NCI-H748 (cell line): ENCODE measurements at regions not wholly inside any gene's neighbourhood (a gene's known extent, or its start where the extent isn't known, plus 50 kb on each side); places are given as distances from the start of the nearest gene placed in this dataset.
"Not testable (repeated sequence)": the region's sequence is repeated elsewhere in the genome, so short reads cannot be mapped to it uniquely, and the experiment has no call there.

Experiments used
- DNase-seq: peaks from one replicate; lab custom pipeline; 2025; ENCODE audit not compliant: unreplicated experiment; lab: John Stamatoyannopoulos, UW

DNA sequence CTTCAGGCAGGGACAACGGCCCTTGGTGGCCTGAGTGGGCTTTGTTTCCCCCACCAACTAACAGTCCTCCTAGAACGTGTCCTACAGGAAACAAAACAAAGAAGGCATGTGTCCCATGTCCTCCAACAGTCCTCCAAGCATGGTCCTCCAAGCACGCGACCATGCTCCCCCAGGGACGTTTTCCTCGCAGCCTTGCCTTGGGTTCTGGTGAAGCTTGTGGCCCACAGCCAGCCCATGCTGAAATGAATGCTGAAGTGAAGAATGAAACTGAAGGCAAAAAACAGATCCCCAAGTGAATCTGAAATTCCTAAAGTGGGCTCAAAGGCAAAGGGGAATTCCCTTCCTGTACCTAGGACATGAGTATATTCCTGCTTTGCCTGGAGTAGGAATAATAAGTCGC, 176.6 kb downstream of the JCAD start:
- DNase-seq = no peak

DNA sequence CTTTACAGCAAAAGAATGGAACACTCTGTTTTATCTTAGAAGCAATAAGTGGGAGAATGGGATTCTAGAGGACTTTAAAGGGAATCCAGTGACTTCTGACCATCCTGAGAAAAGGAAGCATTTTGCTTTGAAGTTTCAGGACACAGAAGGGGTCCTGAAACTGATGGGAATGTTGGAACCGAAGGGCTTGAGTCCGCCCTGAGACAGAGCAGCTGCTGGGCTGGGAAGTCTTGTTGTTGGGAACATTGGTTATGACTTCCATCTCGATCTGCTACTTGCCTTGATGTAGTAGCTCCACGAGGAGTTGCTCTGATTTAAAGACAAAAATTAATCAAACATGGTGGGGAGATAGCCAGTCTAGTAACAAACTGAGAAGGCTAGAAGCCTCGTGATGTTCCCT, 177.6 kb downstream of the JCAD start:
- DNase-seq = no peak

GRCh38 chr10:29881336-29881771, 178.0 kb downstream of the JCAD start:
- DNase-seq = no peak

DNA sequence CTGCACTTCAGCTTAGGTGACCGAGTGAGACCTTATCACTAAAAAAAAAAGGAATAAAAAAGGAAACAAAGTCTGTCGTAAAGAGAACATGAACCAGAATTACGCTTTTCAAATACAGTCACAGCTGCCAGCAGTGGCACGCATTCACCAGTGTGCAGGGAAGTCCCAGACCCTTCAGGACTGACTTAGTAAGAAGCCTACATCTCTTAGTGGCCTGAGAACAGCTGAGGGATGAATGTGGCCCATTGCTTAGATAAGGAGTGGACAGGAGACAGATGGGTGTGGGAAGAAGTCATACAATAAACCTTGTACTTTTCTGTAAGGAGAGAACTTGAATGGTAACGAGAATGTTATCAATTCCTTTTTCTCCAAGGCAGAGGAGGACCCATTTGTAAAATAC, 178.5 kb downstream of the JCAD start:
- DNase-seq = no peak

GRCh38 chr10:29879862-29880261, 179.5 kb downstream of the JCAD start:
- no peak for DNase-seq

DNA sequence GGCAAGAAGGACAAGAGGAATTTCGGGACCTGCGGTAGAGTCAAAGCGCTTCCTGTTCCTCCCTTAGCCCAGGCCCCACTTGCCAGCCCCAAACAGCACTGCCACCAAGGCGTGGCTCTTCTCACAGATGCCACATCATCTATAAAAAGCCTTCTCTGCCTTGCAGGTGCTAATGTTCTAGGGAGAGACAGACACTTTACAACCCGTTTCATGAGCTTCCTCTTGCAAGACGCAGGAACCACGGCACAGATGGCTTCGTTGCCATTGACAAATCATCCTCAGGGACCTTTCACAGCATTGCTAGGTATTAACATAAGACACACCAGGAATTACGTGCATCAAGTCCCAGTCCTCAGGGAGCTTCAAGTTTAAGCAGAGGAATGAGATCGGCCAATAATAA, 180.9 kb downstream of the JCAD start:
- DNase-seq = no peak

- no peak for DNase-seq
Measured at GRCh38 chr10:29877793-29878491, 181.4 kb downstream of the JCAD start.

DNA sequence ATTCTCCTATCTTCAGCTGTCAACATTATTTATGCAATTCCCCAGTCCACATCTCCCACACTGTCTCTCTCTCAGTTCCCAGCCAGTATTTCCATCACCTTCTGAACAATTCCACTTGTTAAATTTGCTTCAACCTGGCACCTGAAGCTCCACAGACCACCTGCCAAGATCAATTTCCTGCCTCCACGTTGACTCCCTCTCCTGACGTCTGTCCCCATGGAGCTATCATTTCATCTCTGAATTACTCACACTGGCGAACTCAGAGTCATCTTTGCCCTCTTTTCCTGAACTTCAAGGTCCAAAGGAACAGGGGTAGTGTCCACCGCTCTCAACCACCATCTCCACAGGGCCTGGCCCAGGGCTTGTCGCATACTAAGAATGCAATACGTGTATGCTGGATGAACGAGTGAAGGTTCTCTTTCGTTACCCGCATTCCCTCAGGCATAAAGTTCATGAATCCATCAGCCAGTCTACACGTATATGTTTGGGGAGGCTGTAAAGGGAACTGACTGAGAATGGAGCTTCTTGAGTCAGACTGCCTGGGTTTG, 183.3 kb downstream of the JCAD start:
- DNase-seq = no peak

GRCh38 chr10:29874606-29875269, 184.6 kb downstream of the JCAD start:
- no peak for DNase-seq

DNA sequence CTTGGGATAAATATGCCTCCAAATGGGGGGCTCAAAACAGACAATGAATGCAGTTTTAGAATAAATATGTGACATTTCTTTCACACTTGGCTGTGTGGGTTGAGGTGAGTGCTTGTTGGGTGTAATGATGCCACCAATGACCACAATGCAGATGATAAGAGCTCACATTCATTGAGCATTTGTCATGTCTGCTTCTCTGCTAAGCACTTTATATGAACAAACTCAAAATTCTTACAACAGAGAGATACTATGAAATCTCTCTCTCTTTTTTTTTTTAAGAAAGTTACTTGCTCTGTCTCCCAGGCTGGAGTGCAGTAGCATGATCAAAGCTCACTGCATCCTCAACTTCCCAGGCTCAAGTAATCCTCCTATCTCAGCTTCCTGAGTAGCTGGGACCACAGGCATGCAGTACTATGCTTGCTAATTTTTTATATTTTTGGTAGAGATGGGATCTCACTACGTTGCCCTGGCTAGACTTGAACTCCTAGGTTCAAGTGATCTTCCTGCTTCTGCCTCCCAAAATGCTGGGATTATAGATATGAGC, 185.4 kb downstream of the JCAD start:
- no peak for DNase-seq

- DNase-seq = no peak
Measured at GRCh38 chr10:29870522-29871044, 188.8 kb downstream of the JCAD start.

DNA sequence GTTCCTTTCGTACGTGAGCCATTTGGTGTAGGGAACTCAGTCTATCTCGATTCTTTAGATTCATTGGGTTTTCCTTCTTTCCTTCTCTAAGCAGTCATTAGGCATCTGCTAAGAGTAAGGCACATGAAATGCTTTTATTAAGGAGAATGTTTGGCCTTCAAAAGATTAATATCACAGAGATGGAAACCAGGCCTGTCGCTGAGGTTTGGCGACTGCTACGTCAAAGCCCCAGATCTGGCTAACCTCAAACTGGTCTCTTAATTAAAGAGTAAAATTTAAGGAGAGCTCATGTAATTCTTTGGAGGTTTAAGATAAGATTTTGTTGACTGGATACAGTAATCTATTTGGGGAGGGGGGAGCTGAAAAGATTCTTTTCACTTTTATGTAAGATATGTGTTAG, 189.8 kb downstream of the JCAD start:
- DNase-seq = no peak

- no peak for DNase-seq
Measured at GRCh38 chr10:29866356-29866755, 193.0 kb downstream of the JCAD start.

DNA sequence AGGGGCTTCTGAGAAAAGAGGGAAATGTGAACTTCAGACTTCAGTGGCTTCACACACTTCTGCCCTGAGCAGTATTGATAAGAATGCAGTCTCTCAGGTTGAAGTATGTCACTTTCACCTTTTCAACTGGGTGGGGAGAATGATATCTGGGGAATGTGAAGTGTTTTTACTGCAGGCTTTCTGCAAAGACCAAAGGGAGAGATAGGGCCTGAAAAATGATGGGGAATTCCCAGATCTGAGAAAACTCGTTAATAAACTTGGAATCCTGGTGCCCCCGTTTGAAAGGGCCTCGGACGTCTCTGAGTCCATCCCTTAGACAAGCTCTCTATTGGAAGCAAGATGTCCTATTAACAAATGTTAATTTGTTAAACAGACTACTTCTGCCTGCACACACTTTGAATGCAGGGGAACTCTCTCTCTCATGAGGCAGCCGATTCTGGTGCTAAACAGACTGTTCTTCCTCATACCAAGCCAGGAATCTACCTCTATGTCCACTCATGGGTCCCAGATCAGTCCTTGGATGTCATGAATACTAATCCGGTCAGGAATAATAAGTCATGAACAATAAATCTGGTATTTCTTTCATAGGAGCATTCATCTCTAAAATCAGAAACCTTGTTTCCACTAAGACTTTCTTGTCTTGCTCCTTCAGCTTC, 193.6 kb downstream of the JCAD start:
- no peak for DNase-seq

GRCh38 chr10:29862923-29863614, 196.3 kb downstream of the JCAD start:
- DNase-seq = peak; percentile 2

GRCh38 chr10:29861811-29862505, 197.4 kb downstream of the JCAD start:
- DNase-seq = no peak

DNA sequence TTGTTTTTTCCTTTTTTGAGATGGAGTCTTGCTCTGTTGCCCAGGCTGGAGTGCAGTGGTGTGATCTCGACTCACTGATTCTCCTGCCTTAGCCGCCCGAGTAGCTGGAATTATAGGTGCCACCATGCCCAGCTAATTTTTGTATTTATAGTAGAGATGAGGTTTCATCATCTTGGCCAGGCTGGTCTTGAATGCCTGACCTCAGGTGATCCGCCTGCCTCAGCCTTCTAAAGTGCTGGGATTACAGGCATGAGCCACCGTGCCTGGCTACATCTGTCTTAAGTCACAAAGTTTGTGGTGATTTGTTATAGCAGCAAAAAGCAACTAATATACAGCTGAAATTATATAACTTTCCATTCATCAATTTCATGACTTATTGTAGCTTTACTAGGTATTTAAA, 198.2 kb downstream of the JCAD start:
- not testable (repeated sequence) for DNase-seq

- no peak for DNase-seq
Measured at GRCh38 chr10:29860166-29860565, 199.2 kb downstream of the JCAD start.

DNA sequence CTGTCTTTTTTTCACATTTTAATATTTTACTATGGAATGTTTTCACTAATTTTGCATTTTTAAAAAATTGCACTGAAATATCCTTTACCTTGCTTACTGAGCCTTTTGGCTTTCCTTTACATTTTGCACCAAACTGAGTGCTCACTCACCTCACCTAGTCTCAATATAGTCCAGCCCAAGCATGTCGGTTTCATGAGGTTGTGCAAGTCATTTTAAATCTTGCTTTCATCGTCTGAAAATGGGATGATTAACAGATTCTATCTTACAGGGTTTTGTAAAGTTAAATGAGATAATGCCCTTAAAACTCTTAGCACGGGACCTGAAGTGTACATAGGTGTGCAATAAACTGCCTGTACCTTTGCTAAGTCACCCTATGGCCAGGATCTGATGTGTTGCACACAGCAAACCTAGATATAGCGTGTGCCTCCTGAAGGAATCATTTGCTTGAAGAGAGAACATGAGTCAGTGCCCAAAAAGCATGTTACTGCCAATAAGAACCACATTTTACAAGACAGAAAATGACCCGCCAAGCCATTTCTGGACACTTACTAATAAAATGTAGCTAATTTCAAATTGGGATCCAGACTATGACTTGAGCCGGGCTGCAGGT, 199.8 kb downstream of the JCAD start:
- no peak for DNase-seq

DNA sequence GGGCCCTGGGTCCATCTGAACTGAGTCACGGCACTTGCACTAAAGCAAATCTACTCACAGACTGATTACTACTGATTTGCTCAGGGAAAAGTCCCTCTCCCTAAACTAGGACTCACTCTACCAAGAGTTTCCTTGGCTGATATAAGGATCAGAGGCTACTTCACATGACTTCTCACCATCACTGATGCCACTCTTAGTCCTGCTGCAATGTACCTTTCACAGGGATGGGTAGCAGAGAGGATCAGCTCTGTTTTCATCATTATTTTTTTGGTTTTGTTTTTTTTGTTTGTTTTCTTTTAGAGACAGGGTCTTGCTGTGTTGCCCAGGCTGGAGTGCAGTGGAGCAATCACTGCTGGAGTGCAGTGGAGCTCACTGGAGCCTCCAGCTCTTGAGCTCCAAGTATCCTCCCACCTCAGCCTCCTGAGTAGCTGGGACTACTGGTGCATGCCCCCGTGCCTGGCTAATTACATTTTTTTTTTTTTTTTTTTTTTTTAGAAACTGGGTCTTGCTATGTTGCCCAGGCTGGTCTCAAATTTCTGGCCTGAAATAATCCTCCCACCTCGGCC, 200.6 kb downstream of the JCAD start:
- DNase-seq = no peak
